GM12878 (cell line): ENCODE measurements at regions not wholly inside any gene's neighbourhood (a gene's known extent, or its start where the extent isn't known, plus 50 kb on each side); places are given as distances from the start of the nearest gene placed in this dataset.

Experiments used
- ATAC-seq: fragments of 200-7000 bp; cut with Tn5 transposase; 3 replicates; pipeline ENCODE4 v1.9.1; 2020; ENCODE audit warnings: mild to moderate bottlenecking, moderate library complexity
- BruUV-seq: library from RNA; stranded (reverse); fragments of 400-500 nt; replicated peaks from 2 replicates; lab custom pipeline; 2021; lab: Mats Ljungman, UMichigan
- CTCF ChIA-PET: fragments of 300-600 bp; sonication (Branson Sonifier 250); formaldehyde crosslinking; extraction: SDS; loops from one replicate; lab custom pipeline; 2021; ENCODE audit warnings: inconsistent platforms; lab: Yijun Ruan, JAX
- POLR2A ChIA-PET: fragments of 350-600 bp; formaldehyde crosslinking; extraction: SDS; loops from one replicate; lab custom pipeline; 2021; ENCODE audit warnings: inconsistent platforms; lab: Charles Lee
- RAD21 ChIA-PET: fragments of 300-600 bp; sonication (Branson Sonifier 250); formaldehyde crosslinking; loops from one replicate; lab custom pipeline; 2023; ENCODE audit warnings: antibody characterized with exemption; ENCODE audit not compliant: unreplicated experiment; lab: Charles Lee
- SMC1A ChIA-PET: fragments of 300-600 bp; sonication (Branson Sonifier 250); formaldehyde crosslinking; loops from one replicate; lab custom pipeline; 2023; ENCODE audit not compliant: unreplicated experiment, uncharacterized antibody; lab: Charles Lee
- DNase-seq: peaks from one replicate; pipeline ENCODE4 v3.0.0-alpha.2; 2011; ENCODE audit warnings: low read depth, low spot score
- FAIRE-seq: peaks from 3 replicates; lab custom pipeline; 2011; peaks lifted over from hg19 to GRCh38; lab: Jason Lieb, UNC
- H2AFZ ChIP-seq: 2 replicates; pipeline ENCODE4 v1.6.0; 2011; ENCODE audit warnings: low read depth, low read length, control low read depth; ENCODE audit not compliant: control insufficient read depth
- H3K27ac ChIP-seq: 2 replicates; pipeline ENCODE4 v1.5.1; 2011; ENCODE audit warnings: control low read depth; ENCODE audit not compliant: control insufficient read depth, insufficient read depth
- H3K27me3 ChIP-seq, 2 experiments: replicated peaks in 1 of 2; 2 replicates each; pipeline versions ENCODE4 v1.6.0 to v1.6.1; 2011; ENCODE audit warnings: low read length in 1 of 2; ENCODE audit not compliant: control insufficient read depth in 2 of 2, insufficient read depth in 2 of 2
- H3K36me3 ChIP-seq, 2 experiments: 2 replicates each; pipeline ENCODE4 v1.5.1; 2011; ENCODE audit warnings: low read length in 1 of 2; ENCODE audit not compliant: control insufficient read depth in 2 of 2, insufficient read depth in 2 of 2
- H3K4me1 ChIP-seq: 2 replicates; pipeline ENCODE4 v1.6.1; 2011; ENCODE audit warnings: mild to moderate bottlenecking, low read length, moderate library complexity, mixed read lengths; ENCODE audit not compliant: control insufficient read depth, insufficient read depth
- H3K4me2 ChIP-seq: 2 replicates; pipeline ENCODE4 v1.6.0; 2011; ENCODE audit warnings: control low read depth; ENCODE audit not compliant: control insufficient read depth, insufficient read depth
- H3K4me3 ChIP-seq: fragments of 200-600 bp; sonication (generic); 2 replicates; pipeline ENCODE4 v1.5.1; 2016
- H3K79me2 ChIP-seq: 2 replicates; pipeline ENCODE4 v1.6.0; 2011; ENCODE audit warnings: low read length; ENCODE audit not compliant: control insufficient read depth, insufficient read depth
- H3K9ac ChIP-seq: 2 replicates; pipeline ENCODE4 v1.8.0; 2011; ENCODE audit warnings: low read length, control low read depth, mixed read lengths; ENCODE audit not compliant: control insufficient read depth, insufficient read depth
- H3K9me3 ChIP-seq: replicated peaks from 3 replicates; pipeline ENCODE4 v1.5.1; 2011; ENCODE audit warnings: mild to moderate bottlenecking, low read length; ENCODE audit not compliant: control insufficient read depth, insufficient read depth
- H4K20me1 ChIP-seq: 2 replicates; pipeline ENCODE4 v1.6.0; 2011; ENCODE audit not compliant: control insufficient read depth, insufficient read depth
- BCL11A ChIP-seq: IDR thresholded peaks from 2 replicates; pipeline ENCODE4 v1.6.1; 2011; ENCODE audit warnings: low read depth, low read length
- CHD4 ChIP-seq: fragments of 200-600 bp; sonication (generic); IDR thresholded peaks from 2 replicates; pipeline ENCODE4 v1.6.1; 2016; ENCODE audit warnings: mild to moderate bottlenecking
- EZH2 ChIP-seq: IDR thresholded peaks from 2 replicates; pipeline ENCODE4 v1.6.1; 2012; ENCODE audit warnings: low read depth, mild to moderate bottlenecking, control low read depth, inconsistent platforms, low read length, borderline replicate concordance; ENCODE audit not compliant: control insufficient read depth
- FOXK2 ChIP-seq: fragments of 450-650 bp; IDR thresholded peaks from 2 replicates; pipeline ENCODE4 v1.6.1; 2017; ENCODE audit warnings: mild to moderate bottlenecking, moderate library complexity
- GABPA ChIP-seq: IDR thresholded peaks from 2 replicates; pipeline ENCODE4 v1.6.1; 2014; ENCODE audit warnings: antibody characterized with exemption, low read depth, mild to moderate bottlenecking, inconsistent platforms
- IRF4 ChIP-seq: IDR thresholded peaks from 2 replicates; pipeline ENCODE4 v1.6.1; 2011; ENCODE audit warnings: low read depth, low read length
- KLF5 ChIP-seq: fragments of 450-650 bp; IDR thresholded peaks from 2 replicates; pipeline ENCODE4 v1.6.1; 2014; ENCODE audit warnings: mild to moderate bottlenecking; ENCODE audit not compliant: partially characterized antibody
- MEF2A ChIP-seq: IDR thresholded peaks from 2 replicates; pipeline ENCODE4 v1.6.1; 2011; ENCODE audit warnings: low read depth, mild to moderate bottlenecking, low read length, moderate library complexity; ENCODE audit not compliant: insufficient read depth
- NFIC ChIP-seq: IDR thresholded peaks from 2 replicates; pipeline ENCODE4 v1.6.1; 2012; ENCODE audit warnings: low read depth, mild to moderate bottlenecking, inconsistent platforms, low read length, moderate library complexity
- NFYA ChIP-seq: IDR thresholded peaks from 2 replicates; pipeline ENCODE4 v1.6.1; 2011; ENCODE audit warnings: low read depth, mild to moderate bottlenecking, low read length, improper control_type of control experiment, borderline replicate concordance
- NR2C1 ChIP-seq: fragments of 450-650 bp; IDR thresholded peaks from 2 replicates; pipeline ENCODE4 v1.6.1; 2017; ENCODE audit warnings: antibody characterized with exemption, mild to moderate bottlenecking, moderate library complexity
- RAD21 ChIP-seq: IDR thresholded peaks from 2 replicates; pipeline ENCODE4 v1.6.1; 2011; ENCODE audit warnings: mild to moderate bottlenecking, low read depth, low read length, moderate library complexity; ENCODE audit not compliant: insufficient read depth
- SMAD1 ChIP-seq: fragments of 450-650 bp; IDR thresholded peaks from 2 replicates; pipeline ENCODE4 v1.6.1; 2018; ENCODE audit warnings: mild to moderate bottlenecking, low read depth; ENCODE audit not compliant: partially characterized antibody
- TCF12 ChIP-seq: IDR thresholded peaks from 2 replicates; pipeline ENCODE4 v1.6.1; 2011; ENCODE audit warnings: low read depth, mild to moderate bottlenecking, low read length
- TCF3 ChIP-seq: IDR thresholded peaks from 2 replicates; pipeline ENCODE4 v1.6.1; 2012; ENCODE audit warnings: low read depth, mild to moderate bottlenecking, low read length, borderline replicate concordance; ENCODE audit not compliant: insufficient read depth
- TCF7 ChIP-seq: IDR thresholded peaks from 2 replicates; pipeline ENCODE4 v1.6.1; 2014; ENCODE audit warnings: antibody characterized with exemption, borderline replicate concordance
- ZBED1 ChIP-seq: IDR thresholded peaks from 2 replicates; pipeline ENCODE4 v1.6.1; 2016; ENCODE audit warnings: borderline replicate concordance
- ZNF274 ChIP-seq: IDR thresholded peaks from one replicate; pipeline ENCODE4 v1.8.0; 2011; ENCODE audit not compliant: insufficient read length, insufficient read depth
- WGBS: methylation state at CpG from one replicate; pipeline ENCODE4 v1.1.6; 2016; ENCODE audit warnings: low lambda C conversion rate; ENCODE audit not compliant: insufficient replicate concordance, insufficient coverage; ENCODE audit errors: missing lambda C conversion rate; 5-methylcytosine and 5-hydroxymethylcytosine counted together
- in situ Hi-C: fragments of 300-500 bp; cut with MboI; formaldehyde crosslinking; loops from 9 replicates; pipeline ENCODE4 v1.14.3; 2018; ENCODE audit warnings: mixed read lengths
- intact Hi-C: fragments of 100-400 bp; cut with micrococcal nuclease; formaldehyde crosslinking; loops from one replicate; pipeline ENCODE4 v1.14.2; 2022; ENCODE audit not compliant: unreplicated experiment

DNA sequence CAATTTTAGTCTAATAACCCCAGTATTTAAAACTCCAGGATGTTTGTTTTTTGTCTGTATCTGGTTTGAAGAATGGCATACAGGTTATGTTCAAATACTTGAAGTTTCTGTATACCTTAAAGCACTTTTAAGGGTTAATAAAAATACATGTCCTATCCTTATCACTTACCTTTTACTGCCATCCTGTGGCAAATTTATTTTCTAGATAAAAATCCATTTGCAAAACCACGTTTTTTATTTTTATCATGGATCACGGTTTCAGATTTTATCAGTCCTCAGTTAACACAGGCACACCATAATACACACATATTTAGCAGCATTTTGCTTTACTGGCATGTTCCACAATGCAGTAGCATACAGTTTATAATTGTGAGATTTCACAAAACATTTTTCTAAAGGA is 113.3 kb upstream of the H2AZ1 start:
- 0% methylated on average over 2 of the region's 2 CpGs for WGBS
- H3K79me2 ChIP-seq: no peaks in the 10 kb centered on the region
- POLR2A ChIA-PET: no interaction called here
- H3K36me3 ChIP-seq: no peaks in the 10 kb centered on the region
- no peak overlapping the region for H3K4me3 ChIP-seq
- H3K27me3 ChIP-seq: no peaks in the 10 kb centered on the region
- H3K4me2 ChIP-seq: no peak overlapping the region
- RAD21 ChIA-PET: interaction anchor here (1.1 kb wide), 1 partner anchor 29 kb away, joined by 3 read pairs; no protein-coding TSS in a partner anchor
- TF ChIP-seq IRF4 (no peak), ZBED1 (no peak), RAD21 (peak; percentile 32; the same call in 1 of the 2 replicates), ZNF274 (no peak), TCF12 (no peak)
- no peak overlapping the region for H2AFZ ChIP-seq
- H3K4me1 ChIP-seq: no peaks in the 10 kb centered on the region
- SMC1A ChIA-PET: no interaction called here
- in situ Hi-C loops (no loop called here), intact Hi-C loops (loop anchor here (5.0 kb wide), 3 partner anchors 66 to 251 kb away; no protein-coding TSS in a partner anchor)
- ATAC-seq (no peak), DNase-seq (no peak), FAIRE-seq (no peak)
- H3K9ac ChIP-seq: no peak overlapping the region
- H3K9me3 ChIP-seq: no peaks in the 10 kb centered on the region; the same call in 2 of the 3 replicates
- CTCF ChIA-PET: interaction anchor here (0.7 to 1.3 kb wide), 3 partner anchors 65 to 252 kb away, joined by 3 to 12 read pairs (median 4); no protein-coding TSS in a partner anchor
- BruUV-seq: no TSS peak
- no peaks in the 10 kb centered on the region for H4K20me1 ChIP-seq
- H3K27ac ChIP-seq: no peak overlapping the region

GRCh38 chr4:100062921-100063320 is 112.8 kb upstream of the H2AZ1 start:
- no peak for FAIRE-seq
- Histone ChIP-seq H3K4me1 (no peaks in the 10 kb centered on the region), H3K27me3 (no peaks in the 10 kb centered on the region), H4K20me1 (no peaks in the 10 kb centered on the region), H3K27ac (no peak overlapping the region), H3K36me3 (no peaks in the 10 kb centered on the region), H3K9me3 (no peaks in the 10 kb centered on the region; the same call in 2 of the 3 replicates), H2AFZ (no peak overlapping the region), H3K9ac (no peak overlapping the region), H3K79me2 (no peaks in the 10 kb centered on the region), H3K4me3 (no peak overlapping the region), H3K4me2 (no peak overlapping the region)
- intact Hi-C loops: loop anchor here (5.0 kb wide), 3 partner anchors 66 to 251 kb away; no protein-coding TSS in a partner anchor
- BruUV-seq: no TSS peak
- CTCF ChIA-PET: interaction anchor here (0.7 to 1.3 kb wide), 3 partner anchors 65 to 251 kb away, joined by 3 to 12 read pairs (median 4); no protein-coding TSS in a partner anchor
- ATAC-seq: no peak
- TF ChIP-seq GABPA: no peak
- no peak for TF ChIP-seq KLF5
- no peak for TF ChIP-seq EZH2
- no peak for TF ChIP-seq TCF7
- no peak for TF ChIP-seq FOXK2
- no peak for TF ChIP-seq TCF3
- no peak for TF ChIP-seq CHD4
- no peak for TF ChIP-seq NR2C1
- TF ChIP-seq SMAD1: no peak
- TF ChIP-seq MEF2A: no peak
- TF ChIP-seq BCL11A: no peak
- no peak for TF ChIP-seq NFYA
- no peak for TF ChIP-seq NFIC
- SMC1A ChIA-PET: no interaction called here
- no peak for DNase-seq
- RAD21 ChIA-PET: interaction anchor here (1.1 kb wide), 1 partner anchor 30 kb away, joined by 3 read pairs; no protein-coding TSS in a partner anchor
- in situ Hi-C loops: no loop called here
- POLR2A ChIA-PET: no interaction called here
